ENCODE measurements at regions not wholly inside any gene's neighbourhood (a gene's known extent, or its start where the extent isn't known, plus 50 kb on each side); places are given as distances from the start of the nearest gene placed in this dataset.

GRCh38 chr2:226649201-226649600 lies 150.4 kb downstream of the IRS1 start:
- no peak for TF ChIP-seq CTCF (IDR thresholded peaks at IDR 0.05)
- no peak for TF ChIP-seq POLR2A (IDR thresholded peaks at IDR 0.05)

Measured in testis (tissue), 2 donors.